NCI-H82 treated with DMSO at 0.1 percent for 48 hours (cell line): ENCODE measurements at regions not wholly inside any gene's neighbourhood (a gene's known extent, or its start where the extent isn't known, plus 50 kb on each side); places are given as distances from the start of the nearest gene placed in this dataset.
"Not testable (repeated sequence)": the region's sequence is repeated elsewhere in the genome, so short reads cannot be mapped to it uniquely, and the experiment has no call there.

Experiments
- DNase-seq: peaks from one replicate; lab custom pipeline; 2025; ENCODE audit not compliant: unreplicated experiment; lab: John Stamatoyannopoulos, UW

GRCh38 chr9:710951-711745 is 130.3 kb upstream of the DMRT1 start:
- no peak for DNase-seq

DNA sequence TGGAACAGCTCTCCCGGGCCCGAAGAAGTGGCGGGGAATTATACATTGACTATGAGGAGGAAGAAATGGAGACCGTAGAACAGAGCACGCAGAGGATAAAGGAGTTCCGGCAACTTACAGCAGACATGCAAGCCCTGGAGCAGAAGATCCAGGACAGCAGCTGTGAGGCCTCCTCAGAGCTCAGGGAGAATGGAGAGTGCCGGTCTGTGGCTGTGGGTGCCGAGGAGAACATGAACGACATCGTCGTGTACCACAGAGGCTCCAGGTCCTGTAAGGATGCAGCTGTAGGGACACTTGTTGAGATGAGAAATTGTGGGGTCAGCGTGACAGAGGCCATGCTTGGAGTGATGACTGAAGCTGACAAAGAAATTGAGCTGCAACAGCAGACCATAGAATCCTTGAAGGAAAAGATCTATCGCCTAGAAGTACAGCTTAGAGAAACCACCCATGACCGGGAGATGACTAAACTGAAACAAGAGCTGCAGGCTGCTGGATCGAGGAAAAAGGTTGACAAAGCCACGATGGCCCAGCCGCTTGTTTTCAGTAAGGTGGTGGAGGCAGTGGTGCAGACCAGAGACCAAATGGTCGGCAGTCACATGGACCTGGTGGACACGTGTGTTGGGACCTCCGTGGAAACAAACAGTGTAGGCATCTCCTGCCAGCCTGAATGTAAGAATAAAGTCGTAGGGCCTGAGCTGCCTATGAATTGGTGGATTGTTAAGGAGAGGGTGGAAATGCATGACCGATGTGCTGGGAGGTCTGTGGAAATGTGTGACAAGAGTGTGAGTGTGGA is 129.5 kb upstream of the DMRT1 start:
- DNase-seq = no peak

DNA sequence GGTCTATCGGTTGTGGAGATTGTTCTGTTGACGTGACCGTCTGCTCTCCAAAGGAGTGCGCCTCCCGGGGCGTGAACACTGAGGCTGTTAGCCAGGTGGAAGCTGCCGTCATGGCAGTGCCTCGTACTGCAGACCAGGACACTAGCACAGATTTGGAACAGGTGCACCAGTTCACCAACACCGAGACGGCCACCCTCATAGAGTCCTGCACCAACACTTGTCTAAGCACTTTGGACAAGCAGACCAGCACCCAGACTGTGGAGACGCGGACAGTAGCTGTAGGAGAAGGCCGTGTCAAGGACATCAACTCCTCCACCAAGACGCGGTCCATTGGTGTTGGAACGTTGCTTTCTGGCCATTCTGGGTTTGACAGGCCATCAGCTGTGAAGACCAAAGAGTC is 128.9 kb upstream of the DMRT1 start:
- DNase-seq = no peak

DNA sequence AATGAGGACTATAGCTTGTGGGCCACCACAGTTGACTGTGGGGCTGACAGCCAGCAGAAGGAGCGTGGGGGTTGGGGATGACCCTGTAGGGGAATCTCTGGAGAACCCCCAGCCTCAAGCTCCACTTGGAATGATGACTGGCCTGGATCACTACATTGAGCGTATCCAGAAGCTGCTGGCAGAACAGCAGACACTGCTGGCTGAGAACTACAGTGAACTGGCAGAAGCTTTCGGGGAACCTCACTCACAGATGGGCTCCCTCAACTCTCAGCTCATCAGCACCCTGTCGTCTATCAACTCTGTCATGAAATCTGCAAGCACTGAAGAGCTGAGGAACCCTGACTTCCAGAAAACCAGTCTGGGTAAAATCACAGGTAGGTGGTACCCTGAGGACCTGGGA is 128.4 kb upstream of the DMRT1 start:
- no peak for DNase-seq

GRCh38 chr9:714675-715074 is 126.8 kb upstream of the DMRT1 start:
- no peak for DNase-seq

DNA sequence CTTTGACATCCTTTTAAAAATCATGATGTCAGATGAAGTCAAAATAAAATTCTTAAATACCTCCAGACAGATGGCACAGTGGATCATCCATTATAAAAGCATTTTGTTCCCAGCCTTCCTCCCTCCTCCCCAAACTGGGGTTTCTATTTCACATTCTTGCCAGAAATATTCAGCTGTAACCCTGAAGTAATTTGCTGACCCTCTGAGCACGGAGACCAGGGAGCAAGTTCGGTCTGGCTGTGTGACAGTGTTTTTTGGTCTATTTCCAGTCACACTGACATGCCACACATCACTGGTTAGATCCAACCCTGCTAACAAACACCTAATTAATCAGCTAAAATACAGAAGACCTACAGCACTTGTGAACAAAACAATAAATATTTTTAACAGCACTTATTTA is 126.2 kb upstream of the DMRT1 start:
- no peak for DNase-seq

DNA sequence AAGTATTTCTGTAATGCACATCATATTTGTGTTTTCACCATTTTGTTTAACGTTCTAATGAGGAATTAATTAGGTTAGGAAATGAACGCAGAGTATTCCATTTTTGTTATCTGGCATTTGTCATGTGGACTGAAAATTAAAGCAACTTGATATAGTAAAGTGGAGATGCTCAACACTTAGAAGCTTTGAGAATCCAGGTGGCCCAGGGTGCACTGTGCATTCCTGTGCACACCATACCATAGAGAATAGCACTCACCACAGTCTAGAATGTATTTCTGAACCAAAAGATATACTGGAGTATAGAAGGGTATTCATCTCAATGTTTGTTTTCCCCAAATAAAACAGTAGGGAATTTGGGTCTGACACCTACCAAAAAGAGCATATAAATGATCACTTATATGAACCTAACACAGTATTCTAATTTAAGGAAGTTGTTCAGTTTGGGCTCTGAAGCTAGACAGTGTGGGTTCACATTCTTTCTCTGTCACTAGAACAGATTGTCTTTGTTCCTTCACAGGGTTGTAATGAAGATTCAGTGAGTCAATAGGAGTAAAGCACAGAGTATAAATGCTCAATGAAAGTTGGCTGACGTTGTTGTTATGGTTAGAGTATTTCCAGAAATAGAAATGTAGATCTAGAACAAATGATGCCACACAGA is 125.6 kb upstream of the DMRT1 start:
- DNase-seq = no peak

GRCh38 chr9:717722-718121 is 123.8 kb upstream of the DMRT1 start:
- no peak for DNase-seq

DNA sequence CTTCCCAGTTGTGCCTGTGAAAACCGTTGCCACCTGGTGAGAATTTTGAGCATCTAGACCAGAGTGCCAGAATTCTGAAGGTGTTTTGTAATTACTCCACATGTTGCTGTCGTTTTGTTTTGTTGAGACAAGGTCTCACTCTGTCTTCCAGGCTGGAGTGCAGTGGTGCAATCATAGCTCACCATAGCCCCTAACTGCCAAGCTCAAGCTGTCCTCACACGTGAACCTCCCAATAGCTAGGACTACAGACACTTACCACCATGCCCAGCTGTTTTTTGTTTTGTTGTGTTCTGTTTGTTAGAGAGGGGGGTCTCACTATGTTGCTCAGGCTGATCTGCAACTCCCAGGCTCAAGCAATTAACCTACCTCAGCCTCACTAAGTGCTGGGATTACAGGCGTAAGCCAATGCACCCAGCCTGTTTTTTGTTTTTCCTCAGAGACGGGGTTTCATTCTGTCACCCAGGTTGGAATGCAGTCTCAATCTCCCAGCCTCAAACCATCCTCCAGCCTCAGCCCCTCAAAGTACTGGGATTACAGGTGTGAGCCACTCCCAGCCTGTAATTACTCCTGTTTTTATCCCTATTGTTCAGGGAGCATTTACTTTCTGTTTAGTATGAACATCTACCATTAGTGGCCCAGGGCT is 121.1 kb upstream of the DMRT1 start:
- peak; percentile 42 for DNase-seq

- DNase-seq = no peak
Observed at GRCh38 chr9:722388-722980, 119.0 kb upstream of the DMRT1 start.

- not testable (repeated sequence) for DNase-seq
Observed at GRCh38 chr9:724461-724860, 117.0 kb upstream of the DMRT1 start.

GRCh38 chr9:726005-726404 is 115.5 kb upstream of the DMRT1 start:
- no peak for DNase-seq

DNA sequence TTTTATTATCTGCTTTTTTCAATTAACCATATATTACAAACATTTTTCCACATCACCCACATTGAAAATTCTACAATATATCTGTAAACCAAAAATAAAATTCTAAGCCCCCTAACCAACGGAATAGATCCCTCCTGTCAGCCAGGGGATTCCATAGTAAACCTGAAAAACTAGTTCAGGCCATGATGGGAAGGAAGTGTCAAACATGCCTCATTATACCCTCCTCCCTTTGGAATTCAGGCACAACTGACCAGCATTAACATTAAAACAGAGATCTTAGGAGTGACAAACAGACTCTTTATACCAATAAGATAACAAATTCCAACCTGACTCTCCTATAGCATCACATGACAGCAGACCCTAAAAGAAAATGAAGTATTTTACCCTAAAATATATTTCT is 113.7 kb upstream of the DMRT1 start:
- DNase-seq = no peak

- DNase-seq = no peak
Observed at GRCh38 chr9:728535-728934, 113.0 kb upstream of the DMRT1 start.

- DNase-seq = no peak
Observed at GRCh38 chr9:731474-731873, 110.0 kb upstream of the DMRT1 start.

GRCh38 chr9:734831-735511 is 106.5 kb upstream of the DMRT1 start:
- DNase-seq = no peak

- DNase-seq = no peak
Observed at GRCh38 chr9:737400-738120, 103.9 kb upstream of the DMRT1 start.

- no peak for DNase-seq
Observed at GRCh38 chr9:738209-738915, 103.1 kb upstream of the DMRT1 start.

- DNase-seq = no peak
Observed at GRCh38 chr9:739362-739761, 102.1 kb upstream of the DMRT1 start.
